ENCODE measurements at regions not wholly inside any gene's neighbourhood (a gene's known extent, or its start where the extent isn't known, plus 50 kb on each side); places are given as distances from the start of the nearest gene placed in this dataset.

DNA sequence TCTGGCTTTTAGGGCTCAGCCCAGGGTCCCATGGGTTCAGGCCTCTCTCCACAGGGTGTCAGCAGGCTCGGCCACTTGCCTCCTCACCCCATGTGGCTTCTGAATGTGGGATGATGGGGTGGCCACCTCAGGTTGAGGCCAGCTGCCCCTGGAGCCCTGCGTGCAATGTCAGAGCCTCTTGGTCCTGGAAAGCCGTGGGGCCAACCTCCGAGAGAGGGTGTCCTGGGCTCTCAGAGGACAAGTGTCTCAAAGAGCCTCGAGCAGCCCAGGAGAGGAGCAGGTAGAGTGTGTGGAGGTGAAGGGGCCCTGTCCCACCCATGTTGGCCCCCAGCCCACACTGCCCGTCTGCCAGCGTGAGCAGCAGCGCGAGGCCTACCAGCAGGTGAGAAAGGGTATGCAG is 86.0 kb downstream of the PLXNA1 start:
- TF ChIP-seq, protein P1, sequence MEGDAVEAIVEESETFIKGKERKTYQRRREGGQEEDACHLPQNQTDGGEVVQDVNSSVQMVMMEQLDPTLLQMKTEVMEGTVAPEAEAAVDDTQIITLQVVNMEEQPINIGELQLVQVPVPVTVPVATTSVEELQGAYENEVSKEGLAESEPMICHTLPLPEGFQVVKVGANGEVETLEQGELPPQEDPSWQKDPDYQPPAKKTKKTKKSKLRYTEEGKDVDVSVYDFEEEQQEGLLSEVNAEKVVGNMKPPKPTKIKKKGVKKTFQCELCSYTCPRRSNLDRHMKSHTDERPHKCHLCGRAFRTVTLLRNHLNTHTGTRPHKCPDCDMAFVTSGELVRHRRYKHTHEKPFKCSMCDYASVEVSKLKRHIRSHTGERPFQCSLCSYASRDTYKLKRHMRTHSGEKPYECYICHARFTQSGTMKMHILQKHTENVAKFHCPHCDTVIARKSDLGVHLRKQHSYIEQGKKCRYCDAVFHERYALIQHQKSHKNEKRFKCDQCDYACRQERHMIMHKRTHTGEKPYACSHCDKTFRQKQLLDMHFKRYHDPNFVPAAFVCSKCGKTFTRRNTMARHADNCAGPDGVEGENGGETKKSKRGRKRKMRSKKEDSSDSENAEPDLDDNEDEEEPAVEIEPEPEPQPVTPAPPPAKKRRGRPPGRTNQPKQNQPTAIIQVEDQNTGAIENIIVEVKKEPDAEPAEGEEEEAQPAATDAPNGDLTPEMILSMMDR (IDR thresholded peaks at IDR 0.05): no peak
- TF ChIP-seq EZH2 (IDR thresholded peaks at IDR 0.05): no peak
